ENCODE measurements at regions not wholly inside any gene's neighbourhood (a gene's known extent, or its start where the extent isn't known, plus 50 kb on each side); places are given as distances from the start of the nearest gene placed in this dataset.
"Not testable (repeated sequence)": the region's sequence is repeated elsewhere in the genome, so short reads cannot be mapped to it uniquely, and the experiment has no call there.

DNA sequence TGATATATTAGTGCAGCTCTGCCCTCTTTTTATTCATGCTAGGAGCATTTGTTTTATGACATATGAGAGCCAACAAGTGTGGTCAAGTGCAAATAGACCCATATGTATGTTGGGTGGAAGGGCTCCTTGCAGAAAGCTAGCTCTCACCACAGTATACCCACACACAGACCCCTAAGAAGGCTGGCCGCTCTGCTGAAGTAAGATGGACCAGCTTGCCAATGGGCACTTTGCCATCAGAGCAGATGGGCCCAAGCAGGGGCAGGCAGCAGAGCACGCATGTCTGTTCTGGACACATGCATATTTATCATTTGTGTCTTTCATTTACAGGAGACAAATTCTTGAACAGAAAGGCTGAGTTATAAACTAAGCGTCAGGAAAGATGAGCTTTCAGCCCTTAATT lies 187.5 kb upstream of the DTNA start:
- TF ChIP-seq, protein P1, sequence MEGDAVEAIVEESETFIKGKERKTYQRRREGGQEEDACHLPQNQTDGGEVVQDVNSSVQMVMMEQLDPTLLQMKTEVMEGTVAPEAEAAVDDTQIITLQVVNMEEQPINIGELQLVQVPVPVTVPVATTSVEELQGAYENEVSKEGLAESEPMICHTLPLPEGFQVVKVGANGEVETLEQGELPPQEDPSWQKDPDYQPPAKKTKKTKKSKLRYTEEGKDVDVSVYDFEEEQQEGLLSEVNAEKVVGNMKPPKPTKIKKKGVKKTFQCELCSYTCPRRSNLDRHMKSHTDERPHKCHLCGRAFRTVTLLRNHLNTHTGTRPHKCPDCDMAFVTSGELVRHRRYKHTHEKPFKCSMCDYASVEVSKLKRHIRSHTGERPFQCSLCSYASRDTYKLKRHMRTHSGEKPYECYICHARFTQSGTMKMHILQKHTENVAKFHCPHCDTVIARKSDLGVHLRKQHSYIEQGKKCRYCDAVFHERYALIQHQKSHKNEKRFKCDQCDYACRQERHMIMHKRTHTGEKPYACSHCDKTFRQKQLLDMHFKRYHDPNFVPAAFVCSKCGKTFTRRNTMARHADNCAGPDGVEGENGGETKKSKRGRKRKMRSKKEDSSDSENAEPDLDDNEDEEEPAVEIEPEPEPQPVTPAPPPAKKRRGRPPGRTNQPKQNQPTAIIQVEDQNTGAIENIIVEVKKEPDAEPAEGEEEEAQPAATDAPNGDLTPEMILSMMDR (IDR thresholded peaks at IDR 0.05; ENCODE audit: low read depth, low read length): no peak
- H3K4me3 ChIP-seq (ENCODE audit: low read depth, low read length): no peak overlapping the region

DNA sequence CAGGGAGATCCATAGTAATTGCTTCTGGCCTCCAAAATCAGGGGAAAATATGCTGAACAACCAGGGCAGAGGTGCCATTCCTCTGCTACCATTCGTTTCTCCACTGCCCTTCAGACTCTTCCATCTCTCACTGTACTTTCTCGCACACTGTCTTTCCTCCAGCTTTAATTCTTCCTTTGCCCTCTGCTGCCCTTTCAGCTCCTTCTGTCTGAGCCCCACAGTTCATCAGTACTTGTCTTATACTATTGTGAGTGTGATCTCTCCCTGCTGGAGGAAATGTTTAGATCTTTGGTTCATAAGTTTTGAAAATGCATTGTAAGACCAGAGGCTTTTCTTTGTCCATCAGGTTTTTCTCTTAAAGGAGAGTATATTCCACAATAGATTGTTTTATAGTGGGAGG lies 184.9 kb upstream of the DTNA start:
- TF ChIP-seq, protein P1 (IDR thresholded peaks at IDR 0.05; ENCODE audit: low read depth, low read length): no peak
- no peak overlapping the region for H3K4me3 ChIP-seq (ENCODE audit: low read depth, low read length)

DNA sequence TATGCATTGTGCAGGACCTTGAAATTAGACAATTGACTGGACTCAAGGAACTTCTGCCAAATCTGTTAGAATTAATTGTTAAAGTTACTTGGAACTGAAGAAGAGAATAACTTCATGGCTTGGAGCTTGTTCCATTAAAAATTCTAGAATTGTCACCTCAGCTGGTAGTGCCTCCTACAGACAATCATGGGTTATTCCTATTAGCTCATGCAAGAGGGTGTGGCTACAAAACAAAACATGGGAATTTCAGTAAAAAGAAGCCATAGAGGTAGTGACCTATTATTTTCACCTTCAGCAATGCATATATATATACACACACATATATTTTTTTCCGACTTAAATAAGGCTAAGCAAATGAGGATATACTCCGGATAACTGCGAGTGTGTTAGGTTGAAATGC lies 181.9 kb upstream of the DTNA start:
- TF ChIP-seq, protein P1 (IDR thresholded peaks at IDR 0.05; ENCODE audit: low read depth, low read length): no peak
- H3K4me3 ChIP-seq (ENCODE audit: low read depth, low read length): no peak overlapping the region

DNA sequence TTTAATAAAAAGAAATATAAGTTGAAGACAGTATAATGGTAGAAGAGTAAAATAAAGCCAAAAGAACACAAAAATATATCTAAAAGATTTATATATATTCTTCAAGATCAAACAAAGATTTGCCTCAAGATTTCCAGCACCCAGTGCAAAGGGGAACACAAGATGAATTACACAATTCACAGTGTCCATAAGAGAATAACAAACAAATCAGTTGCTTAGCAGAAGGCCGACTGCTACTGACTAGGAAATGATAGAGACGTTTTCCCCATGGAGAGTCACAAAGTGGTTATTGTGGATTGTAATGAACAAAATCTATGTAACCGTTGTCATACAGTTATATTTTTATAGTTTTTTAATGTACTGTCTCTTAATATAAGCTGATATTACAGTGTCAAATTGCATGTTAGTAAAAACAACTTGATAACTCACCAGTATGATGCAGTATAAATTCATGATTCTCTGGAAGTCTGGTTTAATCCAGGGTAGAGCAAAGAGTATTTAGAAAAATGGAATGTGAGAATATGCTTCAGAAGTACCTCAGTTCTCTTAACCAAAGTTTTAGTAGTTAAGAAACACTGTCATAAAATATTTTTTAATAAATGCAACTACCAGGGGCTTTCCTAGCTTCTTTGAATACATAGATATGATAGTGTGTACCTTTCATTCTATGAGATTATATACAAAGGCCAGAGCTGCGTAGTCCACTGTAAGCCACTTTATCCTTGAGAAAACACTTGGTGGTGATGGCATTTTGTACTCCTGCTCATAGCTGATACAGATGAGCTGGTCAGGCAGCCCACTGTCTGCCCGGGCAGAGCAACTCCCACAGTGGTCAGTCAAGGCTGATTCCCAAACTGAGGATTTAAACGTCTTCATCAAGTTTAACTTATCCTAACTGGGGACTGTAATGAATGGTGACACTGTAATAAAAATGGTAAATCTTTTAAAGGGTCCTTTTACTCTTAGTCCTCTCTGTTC lies 180.5 kb upstream of the DTNA start:
- no peak overlapping the region for H3K4me3 ChIP-seq (ENCODE audit: low read depth, low read length)
- TF ChIP-seq, protein P1 (IDR thresholded peaks at IDR 0.05; ENCODE audit: low read depth, low read length): no peak

DNA sequence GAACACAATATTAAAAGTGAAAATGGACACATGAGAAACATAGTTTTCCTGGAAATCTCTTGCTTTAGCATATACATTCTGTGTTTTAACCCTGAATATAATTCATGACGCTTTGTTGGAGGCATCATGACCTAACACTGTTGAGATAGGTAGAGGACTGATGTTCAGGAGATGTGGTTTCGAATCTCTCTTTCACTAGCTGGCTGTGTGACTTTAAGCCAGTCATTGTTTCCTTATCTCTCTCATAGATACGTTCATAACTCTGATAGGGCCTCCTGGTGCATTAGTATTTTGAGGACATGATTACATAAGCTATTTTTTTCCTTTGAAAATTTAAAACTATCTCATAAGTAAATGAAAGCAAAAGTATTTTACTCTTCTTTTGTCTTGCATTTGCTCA lies 179.0 kb upstream of the DTNA start:
- TF ChIP-seq, protein P1 (IDR thresholded peaks at IDR 0.05; ENCODE audit: low read depth, low read length): no peak
- H3K4me3 ChIP-seq (ENCODE audit: low read depth, low read length): no peak overlapping the region

DNA sequence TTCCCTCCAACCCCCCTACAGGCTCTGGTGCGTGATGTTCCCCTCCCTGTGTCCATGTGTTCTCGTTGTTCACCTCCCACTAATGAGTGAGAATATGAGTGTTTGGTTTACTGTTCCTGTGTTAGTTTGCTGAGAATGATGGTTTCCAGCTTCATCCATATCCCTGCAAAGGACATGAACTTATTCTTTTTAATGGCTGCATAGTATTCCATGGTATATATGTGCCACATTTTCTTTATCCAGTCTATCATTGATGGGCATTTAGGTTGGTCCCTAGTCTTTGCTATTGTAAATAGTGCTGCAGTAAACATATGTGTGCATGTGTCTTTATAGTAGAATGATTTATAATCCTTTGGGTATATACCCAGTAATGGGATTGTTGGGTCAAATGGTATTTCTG lies 175.5 kb upstream of the DTNA start:
- not testable (repeated sequence) for H3K4me3 ChIP-seq (ENCODE audit: low read depth, low read length)

DNA sequence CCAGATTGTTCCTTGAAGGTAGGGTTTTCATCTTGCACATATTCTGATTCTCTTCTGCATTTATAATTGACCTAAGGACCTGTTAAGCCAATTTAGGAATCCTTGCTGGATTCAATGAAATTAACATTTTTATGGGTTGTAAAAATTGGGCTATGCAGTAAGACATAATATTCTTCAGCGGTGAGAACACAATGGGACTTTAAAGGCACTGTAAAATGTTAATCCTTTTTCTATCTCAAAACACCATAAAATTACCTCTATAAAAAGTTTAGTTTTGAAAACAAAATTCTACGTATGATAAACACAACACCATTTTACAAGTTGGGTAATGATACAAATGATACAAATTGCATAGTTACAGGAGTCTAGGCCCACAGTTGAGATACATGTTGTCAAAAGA lies 169.2 kb upstream of the DTNA start:
- TF ChIP-seq, protein P1 (IDR thresholded peaks at IDR 0.05; ENCODE audit: low read depth, low read length): no peak

More for the DNA sequence above, 169.2 kb upstream of the DTNA start:
- no peak overlapping the region for H3K4me3 ChIP-seq (ENCODE audit: low read depth, low read length)
